Tibial artery (tissue), 4 donors: ENCODE measurements at regions not wholly inside any gene's neighbourhood (a gene's known extent, or its start where the extent isn't known, plus 50 kb on each side); places are given as distances from the start of the nearest gene placed in this dataset.

Experiments used
- DNase-seq, 2 donors: peaks; one replicate each; pipeline ENCODE4 v3.0.0-alpha.2; 2019
- H3K27ac ChIP-seq, 2 donors: fragments of 200-600 bp; sonication (generic) in 1 of 2; 1 replicate in 1 of 2; 2 replicates in 1 of 2; pipeline ENCODE4 v1.5.1; 2018 to 2019; ENCODE audit warnings: mild to moderate bottlenecking in 1 of 2
- H3K27me3 ChIP-seq, 2 donors: fragments of 200-600 bp; sonication (generic) in 1 of 2; one replicate each; pipeline versions ENCODE4 v1.5.1 to v1.6.0; 2016 to 2019
- H3K36me3 ChIP-seq, 3 donors: fragments of 200-600 bp; sonication (generic) in 2 of 3; one replicate each; pipeline ENCODE4 v1.5.1; 2016 to 2019; ENCODE audit warnings: mild to moderate bottlenecking in 2 of 3
- H3K4me1 ChIP-seq, 4 donors: fragments of 200-600 bp; sonication (generic) in 2 of 4; 1 replicate in 3 of 4; 2 replicates in 1 of 4; pipeline ENCODE4 v1.5.1; 2016 to 2019
- H3K4me3 ChIP-seq, 2 donors: fragments of 200-600 bp; sonication (generic) in 1 of 2; 1 replicate in 1 of 2; 2 replicates in 1 of 2; pipeline ENCODE4 v1.5.1; 2018 to 2019; ENCODE audit warnings: mild to moderate bottlenecking in 2 of 2
- H3K9me3 ChIP-seq, 3 donors: fragments of 200-600 bp; sonication (generic) in 1 of 3; one replicate each; pipeline ENCODE4 v1.5.1; 2016 to 2019
- CTCF ChIP-seq, 2 experiments: fragments of 200-600 bp in 1 of 2; fragments of 450-650 bp in 1 of 2; IDR thresholded peaks; one replicate each; pipeline ENCODE4 v1.5.1; 2017 to 2019; ENCODE audit warnings: antibody characterized with exemption in 2 of 2, mild to moderate bottlenecking in 1 of 2, moderate library complexity in 1 of 2
- intact Hi-C: fragments of 100-400 bp; cut with DNase I; formaldehyde crosslinking; loops from one replicate; pipeline ENCODE4 v1.15.0; 2023; ENCODE audit warnings: low total_unique reads

GRCh38 chr7:155231941-155232340 lies 65.7 kb upstream of the INSIG1 start:
- Histone ChIP-seq H3K27ac (no peak overlapping the region), H3K4me1 (no peaks in the 10 kb centered on the region), H3K4me3 (no peak overlapping the region), H3K27me3 (peaks cover 0 to 9% of the 10 kb centered on the region in 2 donors), H3K9me3 (no peaks in the 10 kb centered on the region), H3K36me3 (no peaks in the 10 kb centered on the region)
- intact Hi-C loops, result no loop called here
- DNase-seq, result no peak
- no peak for TF ChIP-seq CTCF (IDR thresholded peaks at IDR 0.05)

GRCh38 chr7:155232911-155233310 lies 64.8 kb upstream of the INSIG1 start:
- Histone ChIP-seq H3K4me1 (no peaks in the 10 kb centered on the region), H3K27ac (no peak overlapping the region), H3K4me3 (no peak overlapping the region), H3K9me3 (no peaks in the 10 kb centered on the region), H3K27me3 (peaks cover 0 to 11% of the 10 kb centered on the region in 2 donors), H3K36me3 (no peaks in the 10 kb centered on the region)
- no peak for DNase-seq
- intact Hi-C loops, result no loop called here
- TF ChIP-seq CTCF (IDR thresholded peaks at IDR 0.05), result no peak

- no peaks in the 10 kb centered on the region for H3K4me1 ChIP-seq
Measured at GRCh38 chr7:155233311-155234157, 64.1 kb upstream of the INSIG1 start.

GRCh38 chr7:155234158-155234492 lies 63.6 kb upstream of the INSIG1 start:
- Histone ChIP-seq H3K36me3 (no peaks in the 10 kb centered on the region), H3K4me1 (no peaks in the 10 kb centered on the region), H3K4me3 (no peak overlapping the region), H3K9me3 (no peaks in the 10 kb centered on the region), H3K27me3 (peaks cover 0 to 12% of the 10 kb centered on the region in 2 donors), H3K27ac (no peak overlapping the region)
- DNase-seq, result no peak
- intact Hi-C loops, result no loop called here
- TF ChIP-seq CTCF (IDR thresholded peaks at IDR 0.05), result no peak

More at GRCh38 chr7:155233311-155234157, 64.1 kb upstream of the INSIG1 start:
- Histone ChIP-seq H3K27ac (no peak overlapping the region), H3K9me3 (no peaks in the 10 kb centered on the region), H3K36me3 (no peaks in the 10 kb centered on the region), H3K4me3 (no peak overlapping the region), H3K27me3 (peaks cover 0 to 12% of the 10 kb centered on the region in 2 donors)
- TF ChIP-seq CTCF (IDR thresholded peaks at IDR 0.05), result no peak
- no peak for DNase-seq
- intact Hi-C loops, result no loop called here

GRCh38 chr7:155234950-155235789 lies 62.5 kb upstream of the INSIG1 start:
- DNase-seq, result no peak
- no peaks in the 10 kb centered on the region for H3K36me3 ChIP-seq
- H3K27ac ChIP-seq, result no peak overlapping the region
- peaks cover 0 to 12% of the 10 kb centered on the region in 2 donors for H3K27me3 ChIP-seq
- no peaks in the 10 kb centered on the region for H3K4me1 ChIP-seq
- H3K9me3 ChIP-seq, result no peaks in the 10 kb centered on the region
- H3K4me3 ChIP-seq, result no peak overlapping the region
- intact Hi-C loops, result no loop called here
- TF ChIP-seq CTCF (IDR thresholded peaks at IDR 0.05), result no peak
